GM12875 (cell line): ENCODE measurements at regions not wholly inside any gene's neighbourhood (a gene's known extent, or its start where the extent isn't known, plus 50 kb on each side); places are given as distances from the start of the nearest gene placed in this dataset.

Source experiments
- H3K4me3 ChIP-seq: one replicate; pipeline ENCODE4 v1.5.1; 2011; ENCODE audit warnings: low read depth, low read length, control low read depth
- TF ChIP-seq, protein P1 (sequence below): IDR thresholded peaks from 2 replicates; pipeline ENCODE4 v1.5.1; 2011; ENCODE audit warnings: low read depth, mild to moderate bottlenecking, control low read depth, inconsistent platforms, low read length, moderate library complexity, borderline replicate concordance; ENCODE audit not compliant: insufficient read depth

DNA sequence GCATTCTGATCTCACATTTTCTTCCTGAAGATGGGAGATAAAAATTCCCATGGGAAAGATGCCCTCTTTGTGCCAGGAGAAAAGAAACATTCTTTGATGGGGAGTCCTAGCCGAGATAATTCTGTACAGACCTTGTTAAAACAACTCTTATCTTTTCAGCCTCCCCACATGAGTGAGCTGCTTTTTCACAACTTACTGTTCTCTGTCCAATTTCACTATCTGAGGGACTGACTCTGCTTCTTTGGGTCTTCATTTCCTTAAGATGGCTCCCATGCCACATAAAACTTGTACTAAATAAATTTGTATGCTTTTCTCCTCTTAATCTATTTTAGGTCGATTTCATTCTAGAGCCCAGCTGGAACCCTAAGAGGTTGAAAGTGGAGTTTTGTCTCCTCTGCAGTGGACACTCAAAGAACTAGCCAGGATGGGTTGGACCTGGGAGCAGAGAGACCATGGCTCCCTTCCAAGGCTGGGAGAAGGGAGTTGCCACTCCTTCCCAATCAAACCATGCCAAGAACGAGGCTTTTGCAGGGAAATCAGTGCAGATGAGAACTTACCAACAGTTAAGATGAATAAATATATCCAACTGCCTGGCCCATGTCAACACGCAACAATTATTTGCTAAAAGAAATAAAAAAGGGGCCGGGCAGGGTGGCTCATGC, 285.8 kb upstream of the SULF2 start:
- no peak overlapping the region for H3K4me3 ChIP-seq
- TF ChIP-seq, protein P1, sequence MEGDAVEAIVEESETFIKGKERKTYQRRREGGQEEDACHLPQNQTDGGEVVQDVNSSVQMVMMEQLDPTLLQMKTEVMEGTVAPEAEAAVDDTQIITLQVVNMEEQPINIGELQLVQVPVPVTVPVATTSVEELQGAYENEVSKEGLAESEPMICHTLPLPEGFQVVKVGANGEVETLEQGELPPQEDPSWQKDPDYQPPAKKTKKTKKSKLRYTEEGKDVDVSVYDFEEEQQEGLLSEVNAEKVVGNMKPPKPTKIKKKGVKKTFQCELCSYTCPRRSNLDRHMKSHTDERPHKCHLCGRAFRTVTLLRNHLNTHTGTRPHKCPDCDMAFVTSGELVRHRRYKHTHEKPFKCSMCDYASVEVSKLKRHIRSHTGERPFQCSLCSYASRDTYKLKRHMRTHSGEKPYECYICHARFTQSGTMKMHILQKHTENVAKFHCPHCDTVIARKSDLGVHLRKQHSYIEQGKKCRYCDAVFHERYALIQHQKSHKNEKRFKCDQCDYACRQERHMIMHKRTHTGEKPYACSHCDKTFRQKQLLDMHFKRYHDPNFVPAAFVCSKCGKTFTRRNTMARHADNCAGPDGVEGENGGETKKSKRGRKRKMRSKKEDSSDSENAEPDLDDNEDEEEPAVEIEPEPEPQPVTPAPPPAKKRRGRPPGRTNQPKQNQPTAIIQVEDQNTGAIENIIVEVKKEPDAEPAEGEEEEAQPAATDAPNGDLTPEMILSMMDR: no peak

GRCh38 chr20:48069596-48069995, 284.3 kb upstream of the SULF2 start:
- TF ChIP-seq, protein P1: no peak
- H3K4me3 ChIP-seq: no peak overlapping the region

DNA sequence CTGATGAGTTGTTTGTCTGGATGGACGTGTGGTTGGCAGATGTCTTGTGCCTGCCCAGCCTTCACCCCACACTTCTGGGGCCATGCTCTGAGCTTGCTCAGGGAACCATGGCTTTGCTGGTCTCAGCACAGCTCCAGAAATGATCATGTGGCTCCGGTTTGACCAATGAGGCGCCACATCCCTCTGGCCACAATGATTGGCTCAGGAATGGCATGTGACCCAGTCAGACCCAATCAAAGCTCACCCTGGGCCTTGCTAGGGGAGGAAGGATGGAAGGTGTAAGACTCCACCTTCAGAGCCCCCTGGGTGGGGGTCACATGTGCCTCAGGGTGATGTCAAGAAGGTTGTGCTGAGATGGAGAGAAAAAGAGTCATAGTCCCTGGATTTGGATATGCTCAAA, 281.6 kb upstream of the SULF2 start:
- TF ChIP-seq, protein P1: no peak
- H3K4me3 ChIP-seq: no peak overlapping the region

DNA sequence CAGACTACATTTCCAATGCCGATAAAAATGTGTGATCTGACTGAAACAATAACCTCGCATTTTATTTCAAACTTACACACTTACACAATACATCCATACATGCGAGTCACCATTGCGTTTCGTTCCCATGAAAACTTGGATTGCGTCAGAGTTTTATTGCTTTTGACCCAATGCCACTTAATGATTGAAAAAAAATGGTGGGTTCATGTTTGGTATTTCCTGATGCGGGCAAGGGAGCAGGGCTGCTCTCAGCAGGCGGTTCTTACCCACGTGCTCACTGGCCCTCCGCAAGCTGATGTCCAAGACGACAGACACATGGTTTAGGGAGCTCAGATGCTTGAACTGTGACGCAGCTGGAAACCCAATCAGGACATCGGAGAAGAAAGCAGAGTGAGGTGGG, 281.0 kb upstream of the SULF2 start:
- TF ChIP-seq, protein P1: no peak

GRCh38 chr20:48065833-48066232, 280.6 kb upstream of the SULF2 start:
- TF ChIP-seq, protein P1: no peak
- no peak overlapping the region for H3K4me3 ChIP-seq

More for the DNA sequence above, 281.0 kb upstream of the SULF2 start:
- H3K4me3 ChIP-seq: no peak overlapping the region

GRCh38 chr20:48064929-48065328, 279.6 kb upstream of the SULF2 start:
- no peak overlapping the region for H3K4me3 ChIP-seq
- TF ChIP-seq, protein P1: no peak
